Spleen (tissue), 7 donors: ENCODE measurements at regions not wholly inside any gene's neighbourhood (a gene's known extent, or its start where the extent isn't known, plus 50 kb on each side); places are given as distances from the start of the nearest gene placed in this dataset.

Experiments used
- CTCF ChIP-seq, 11 experiments: fragments of 200-600 bp in 7 of 11; fragments of 450-650 bp in 4 of 11; sonication (generic) in 4 of 11; IDR thresholded peaks in 8 of 11; conservative IDR thresholded peaks in 3 of 11; 1 replicate in 7 of 11; 2 replicates in 4 of 11; pipeline versions ENCODE4 v1.4.0 to v1.8.0; 2016 to 2021; ENCODE audit warnings: antibody characterized with exemption in 11 of 11, inconsistent platforms in 4 of 11, mild to moderate bottlenecking in 1 of 11
- POLR2A ChIP-seq, 3 donors: fragments of 450-650 bp; IDR thresholded peaks; one replicate each; pipeline ENCODE4 v1.5.1; 2017; ENCODE audit warnings: antibody characterized with exemption in 3 of 3, mild to moderate bottlenecking in 1 of 3
- POLR2AphosphoS5 ChIP-seq, 3 donors: sonication (generic); formaldehyde crosslinking; IDR thresholded peaks; one replicate each; pipeline ENCODE4 v1.5.1; 2017; ENCODE audit warnings: antibody characterized with exemption in 3 of 3
- donor health status: DM: no; HTN: no; CAD: no; lungs with moderate emphysema.
- donor health status: DM: no; HTN: no; CAD: no.
- donor health status: DM: no; HTN: no; CAD: no.

- TF ChIP-seq CTCF (IDR thresholded peaks at IDR 0.05 in 8 of 11, conservative IDR thresholded peaks at IDR 0.05 in 3 of 11) (no peak), POLR2AphosphoS5 (IDR thresholded peaks at IDR 0.05) (no peak), POLR2A (IDR thresholded peaks at IDR 0.05) (no peak)
These were observed 903.1 kb upstream of the SPRY2 start for GRCh38 chr13:81244011-81244410.
